ENCODE measurements at regions not wholly inside any gene's neighbourhood (a gene's known extent, or its start where the extent isn't known, plus 50 kb on each side); places are given as distances from the start of the nearest gene placed in this dataset.

DNA sequence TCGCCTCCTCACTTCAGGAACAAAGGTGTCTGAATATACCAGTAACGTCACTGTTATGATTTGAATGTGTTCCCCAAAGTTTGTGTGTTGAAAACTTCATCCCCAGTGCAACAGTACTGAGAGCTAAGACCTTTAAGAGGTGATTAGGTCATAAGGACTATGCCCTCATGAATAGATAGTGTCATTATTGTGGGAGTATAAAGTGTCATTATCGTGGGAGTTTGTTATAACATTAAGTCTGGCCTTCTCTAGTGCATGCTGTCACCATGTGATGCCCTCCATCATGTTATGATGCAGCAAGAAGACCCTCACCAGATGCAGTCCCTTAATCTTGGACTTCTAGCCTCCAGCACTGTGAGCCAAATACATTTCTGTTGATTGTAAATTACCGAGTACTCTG is 53.7 kb upstream of the TLE3 start:
- no peaks in the 10 kb centered on the region for H3K79me2 ChIP-seq (ENCODE audit: control insufficient read depth, insufficient read depth, low read length)
- 58% methylated on average over 4 of the region's 4 CpGs for WGBS (ENCODE audit: insufficient coverage, insufficient replicate concordance, low lambda C conversion rate, missing lambda C conversion rate)
- intact Hi-C loops (cut with micrococcal nuclease; ENCODE audit: unreplicated experiment) = no loop called here
- no peaks in the 10 kb centered on the region for H3K9me3 ChIP-seq (replicated peaks; ENCODE audit: control insufficient read depth, insufficient read depth, low read length)
- DNase-seq (ENCODE audit: low read depth, low spot score) (no peak), ATAC-seq (no peak), FAIRE-seq (no peak)
- H2AFZ ChIP-seq (ENCODE audit: control insufficient read depth, low read depth, low read length) = no peak overlapping the region
- H4K20me1 ChIP-seq (ENCODE audit: control insufficient read depth, insufficient read depth) = no peaks in the 10 kb centered on the region
- H3K27ac ChIP-seq (ENCODE audit: control insufficient read depth, insufficient read depth) = no peak overlapping the region
- ChIA-PET SMC1A (ENCODE audit: uncharacterized antibody, unreplicated experiment) (interaction anchor here (0.8 to 1.2 kb wide), 5 partner anchors 10 to 172 kb away, joined by 3 to 6 read pairs (median 3); no protein-coding TSS in a partner anchor), POLR2A (interaction anchor here (1.4 kb wide), 1 partner anchor 10 kb away, joined by 4 read pairs; no protein-coding TSS in a partner anchor), RAD21 (ENCODE audit: unreplicated experiment) (interaction anchor here (0.6 kb wide), 1 partner anchor 115 kb away, joined by 4 read pairs; no protein-coding TSS in a partner anchor), CTCF (interaction anchor here (0.6 to 1.4 kb wide), 2 partner anchors 10 to 107 kb away, joined by 3 to 4 read pairs; no protein-coding TSS in a partner anchor)
- peaks cover 2 to 4% of the 10 kb centered on the region in 2 experiments; a peak in 3 of 4 replicates for H3K27me3 ChIP-seq (replicated peaks in 1 of 2; ENCODE audit: control insufficient read depth in 2 of 2, insufficient read depth in 2 of 2, low read length in 1 of 2)
- H3K4me3 ChIP-seq = no peak overlapping the region
- H3K36me3 ChIP-seq (ENCODE audit: control insufficient read depth in 2 of 2, insufficient read depth in 2 of 2, low read length in 1 of 2) = no peaks in the 10 kb centered on the region
- no peak overlapping the region for H3K9ac ChIP-seq (ENCODE audit: control insufficient read depth, insufficient read depth, low read length)
- BruUV-seq (replicated peaks) = no TSS peak
- no peaks in the 10 kb centered on the region for H3K4me1 ChIP-seq (ENCODE audit: control insufficient read depth, insufficient read depth, low read length)
- no peak overlapping the region for H3K4me2 ChIP-seq (ENCODE audit: control insufficient read depth, insufficient read depth)
- in situ Hi-C loops (cut with MboI) = no loop called here
- no peak for TF ChIP-seq YBX1 (IDR thresholded peaks at IDR 0.05)
- TF ChIP-seq ASH2L (IDR thresholded peaks at IDR 0.05; ENCODE audit: borderline replicate concordance, low read depth) = no peak
- TF ChIP-seq, protein P1, sequence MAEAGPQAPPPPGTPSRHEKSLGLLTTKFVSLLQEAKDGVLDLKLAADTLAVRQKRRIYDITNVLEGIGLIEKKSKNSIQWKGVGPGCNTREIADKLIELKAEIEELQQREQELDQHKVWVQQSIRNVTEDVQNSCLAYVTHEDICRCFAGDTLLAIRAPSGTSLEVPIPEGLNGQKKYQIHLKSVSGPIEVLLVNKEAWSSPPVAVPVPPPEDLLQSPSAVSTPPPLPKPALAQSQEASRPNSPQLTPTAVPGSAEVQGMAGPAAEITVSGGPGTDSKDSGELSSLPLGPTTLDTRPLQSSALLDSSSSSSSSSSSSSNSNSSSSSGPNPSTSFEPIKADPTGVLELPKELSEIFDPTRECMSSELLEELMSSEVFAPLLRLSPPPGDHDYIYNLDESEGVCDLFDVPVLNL (IDR thresholded peaks at IDR 0.05; ENCODE audit: low read depth, low read length) = no peak
- TF ChIP-seq ZNF274 (IDR thresholded peaks at IDR 0.05; ENCODE audit: insufficient read depth, insufficient read length) = no peak
- TF ChIP-seq SP1 (IDR thresholded peaks at IDR 0.05; ENCODE audit: low read depth, low read length) = no peak
- TF ChIP-seq CHD4 (IDR thresholded peaks at IDR 0.05) = no peak
- TF ChIP-seq, protein P2, sequence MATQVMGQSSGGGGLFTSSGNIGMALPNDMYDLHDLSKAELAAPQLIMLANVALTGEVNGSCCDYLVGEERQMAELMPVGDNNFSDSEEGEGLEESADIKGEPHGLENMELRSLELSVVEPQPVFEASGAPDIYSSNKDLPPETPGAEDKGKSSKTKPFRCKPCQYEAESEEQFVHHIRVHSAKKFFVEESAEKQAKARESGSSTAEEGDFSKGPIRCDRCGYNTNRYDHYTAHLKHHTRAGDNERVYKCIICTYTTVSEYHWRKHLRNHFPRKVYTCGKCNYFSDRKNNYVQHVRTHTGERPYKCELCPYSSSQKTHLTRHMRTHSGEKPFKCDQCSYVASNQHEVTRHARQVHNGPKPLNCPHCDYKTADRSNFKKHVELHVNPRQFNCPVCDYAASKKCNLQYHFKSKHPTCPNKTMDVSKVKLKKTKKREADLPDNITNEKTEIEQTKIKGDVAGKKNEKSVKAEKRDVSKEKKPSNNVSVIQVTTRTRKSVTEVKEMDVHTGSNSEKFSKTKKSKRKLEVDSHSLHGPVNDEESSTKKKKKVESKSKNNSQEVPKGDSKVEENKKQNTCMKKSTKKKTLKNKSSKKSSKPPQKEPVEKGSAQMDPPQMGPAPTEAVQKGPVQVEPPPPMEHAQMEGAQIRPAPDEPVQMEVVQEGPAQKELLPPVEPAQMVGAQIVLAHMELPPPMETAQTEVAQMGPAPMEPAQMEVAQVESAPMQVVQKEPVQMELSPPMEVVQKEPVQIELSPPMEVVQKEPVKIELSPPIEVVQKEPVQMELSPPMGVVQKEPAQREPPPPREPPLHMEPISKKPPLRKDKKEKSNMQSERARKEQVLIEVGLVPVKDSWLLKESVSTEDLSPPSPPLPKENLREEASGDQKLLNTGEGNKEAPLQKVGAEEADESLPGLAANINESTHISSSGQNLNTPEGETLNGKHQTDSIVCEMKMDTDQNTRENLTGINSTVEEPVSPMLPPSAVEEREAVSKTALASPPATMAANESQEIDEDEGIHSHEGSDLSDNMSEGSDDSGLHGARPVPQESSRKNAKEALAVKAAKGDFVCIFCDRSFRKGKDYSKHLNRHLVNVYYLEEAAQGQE (IDR thresholded peaks at IDR 0.05; ENCODE audit: low read depth, low read length) = no peak
- no peak for TF ChIP-seq POLR2A (IDR thresholded peaks at IDR 0.05; ENCODE audit: low read depth, low read length)
- TF ChIP-seq, protein P3, sequence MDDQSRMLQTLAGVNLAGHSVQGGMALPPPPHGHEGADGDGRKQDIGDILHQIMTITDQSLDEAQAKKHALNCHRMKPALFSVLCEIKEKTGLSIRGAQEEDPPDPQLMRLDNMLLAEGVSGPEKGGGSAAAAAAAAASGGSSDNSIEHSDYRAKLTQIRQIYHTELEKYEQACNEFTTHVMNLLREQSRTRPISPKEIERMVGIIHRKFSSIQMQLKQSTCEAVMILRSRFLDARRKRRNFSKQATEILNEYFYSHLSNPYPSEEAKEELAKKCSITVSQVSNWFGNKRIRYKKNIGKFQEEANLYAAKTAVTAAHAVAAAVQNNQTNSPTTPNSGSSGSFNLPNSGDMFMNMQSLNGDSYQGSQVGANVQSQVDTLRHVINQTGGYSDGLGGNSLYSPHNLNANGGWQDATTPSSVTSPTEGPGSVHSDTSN (IDR thresholded peaks at IDR 0.05; ENCODE audit: insufficient replicate concordance, low read depth, low read length) = no peak
- TF ChIP-seq JUNB (IDR thresholded peaks at IDR 0.05) = no peak
- TF ChIP-seq ZNF622 (IDR thresholded peaks at IDR 0.05) = no peak
- TF ChIP-seq, protein P4, sequence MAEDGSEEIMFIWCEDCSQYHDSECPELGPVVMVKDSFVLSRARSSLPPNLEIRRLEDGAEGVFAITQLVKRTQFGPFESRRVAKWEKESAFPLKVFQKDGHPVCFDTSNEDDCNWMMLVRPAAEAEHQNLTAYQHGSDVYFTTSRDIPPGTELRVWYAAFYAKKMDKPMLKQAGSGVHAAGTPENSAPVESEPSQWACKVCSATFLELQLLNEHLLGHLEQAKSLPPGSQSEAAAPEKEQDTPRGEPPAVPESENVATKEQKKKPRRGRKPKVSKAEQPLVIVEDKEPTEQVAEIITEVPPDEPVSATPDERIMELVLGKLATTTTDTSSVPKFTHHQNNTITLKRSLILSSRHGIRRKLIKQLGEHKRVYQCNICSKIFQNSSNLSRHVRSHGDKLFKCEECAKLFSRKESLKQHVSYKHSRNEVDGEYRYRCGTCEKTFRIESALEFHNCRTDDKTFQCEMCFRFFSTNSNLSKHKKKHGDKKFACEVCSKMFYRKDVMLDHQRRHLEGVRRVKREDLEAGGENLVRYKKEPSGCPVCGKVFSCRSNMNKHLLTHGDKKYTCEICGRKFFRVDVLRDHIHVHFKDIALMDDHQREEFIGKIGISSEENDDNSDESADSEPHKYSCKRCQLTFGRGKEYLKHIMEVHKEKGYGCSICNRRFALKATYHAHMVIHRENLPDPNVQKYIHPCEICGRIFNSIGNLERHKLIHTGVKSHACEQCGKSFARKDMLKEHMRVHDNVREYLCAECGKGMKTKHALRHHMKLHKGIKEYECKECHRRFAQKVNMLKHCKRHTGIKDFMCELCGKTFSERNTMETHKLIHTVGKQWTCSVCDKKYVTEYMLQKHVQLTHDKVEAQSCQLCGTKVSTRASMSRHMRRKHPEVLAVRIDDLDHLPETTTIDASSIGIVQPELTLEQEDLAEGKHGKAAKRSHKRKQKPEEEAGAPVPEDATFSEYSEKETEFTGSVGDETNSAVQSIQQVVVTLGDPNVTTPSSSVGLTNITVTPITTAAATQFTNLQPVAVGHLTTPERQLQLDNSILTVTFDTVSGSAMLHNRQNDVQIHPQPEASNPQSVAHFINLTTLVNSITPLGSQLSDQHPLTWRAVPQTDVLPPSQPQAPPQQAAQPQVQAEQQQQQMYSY (CRISPR knock-in tag; IDR thresholded peaks at IDR 0.05) = no peak
- TF ChIP-seq, protein P5, sequence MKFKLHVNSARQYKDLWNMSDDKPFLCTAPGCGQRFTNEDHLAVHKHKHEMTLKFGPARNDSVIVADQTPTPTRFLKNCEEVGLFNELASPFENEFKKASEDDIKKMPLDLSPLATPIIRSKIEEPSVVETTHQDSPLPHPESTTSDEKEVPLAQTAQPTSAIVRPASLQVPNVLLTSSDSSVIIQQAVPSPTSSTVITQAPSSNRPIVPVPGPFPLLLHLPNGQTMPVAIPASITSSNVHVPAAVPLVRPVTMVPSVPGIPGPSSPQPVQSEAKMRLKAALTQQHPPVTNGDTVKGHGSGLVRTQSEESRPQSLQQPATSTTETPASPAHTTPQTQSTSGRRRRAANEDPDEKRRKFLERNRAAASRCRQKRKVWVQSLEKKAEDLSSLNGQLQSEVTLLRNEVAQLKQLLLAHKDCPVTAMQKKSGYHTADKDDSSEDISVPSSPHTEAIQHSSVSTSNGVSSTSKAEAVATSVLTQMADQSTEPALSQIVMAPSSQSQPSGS (IDR thresholded peaks at IDR 0.05; ENCODE audit: low read length) = no peak
- TF ChIP-seq SUZ12 (IDR thresholded peaks at IDR 0.05; ENCODE audit: unreplicated experiment) = no peak
- no peak for TF ChIP-seq IKZF2 (IDR thresholded peaks at IDR 0.05)
